Epithelial cell of esophagus (primary cell): ENCODE measurements at regions not wholly inside any gene's neighbourhood (a gene's known extent, or its start where the extent isn't known, plus 50 kb on each side); places are given as distances from the start of the nearest gene placed in this dataset.
"Not testable (repeated sequence)": the region's sequence is repeated elsewhere in the genome, so short reads cannot be mapped to it uniquely, and the experiment has no call there.

ENCODE experiments used
- DNase-seq: peaks from one replicate; pipeline ENCODE4 v3.0.0; 2010; ENCODE audit warnings: low read depth
- H3K4me3 ChIP-seq: 2 replicates; pipeline ENCODE4 v1.5.1; 2011; ENCODE audit warnings: mild to moderate bottlenecking, low read length, control low read depth
- CTCF ChIP-seq: IDR thresholded peaks from 2 replicates; pipeline ENCODE4 v1.5.1; 2011; ENCODE audit warnings: low read depth, mild to moderate bottlenecking, low read length, control low read depth, inconsistent platforms; ENCODE audit not compliant: insufficient read depth; ENCODE audit errors: missing control alignments

- TF ChIP-seq CTCF: no peak
- H3K4me3 ChIP-seq: no peak overlapping the region
- no peak for DNase-seq
Measured at GRCh38 chr4:36609661-36610060, 328.2 kb downstream of the DTHD1 start.

GRCh38 chr4:36610628-36611027 is 329.2 kb downstream of the DTHD1 start:
- DNase-seq: no peak
- no peak overlapping the region for H3K4me3 ChIP-seq
- no peak for TF ChIP-seq CTCF

- not testable (repeated sequence) for H3K4me3 ChIP-seq
- peak; percentile 67 for DNase-seq
Measured at GRCh38 chr4:36613142-36613541, 331.7 kb downstream of the DTHD1 start.

- DNase-seq: peak; percentile 43
- H3K4me3 ChIP-seq: no peak overlapping the region
- TF ChIP-seq CTCF: no peak
Measured at GRCh38 chr4:36614011-36614410, 332.6 kb downstream of the DTHD1 start.

- H3K4me3 ChIP-seq: no peak overlapping the region
- no peak for DNase-seq
- TF ChIP-seq CTCF: no peak
Measured at GRCh38 chr4:36618102-36618501, 336.7 kb downstream of the DTHD1 start.

- no peak overlapping the region for H3K4me3 ChIP-seq
- DNase-seq: no peak
- TF ChIP-seq CTCF: no peak
Measured at GRCh38 chr4:36624030-36624429, 342.6 kb downstream of the DTHD1 start.

GRCh38 chr4:36638273-36638811 is 356.9 kb downstream of the DTHD1 start:
- no peak for DNase-seq
- H3K4me3 ChIP-seq: no peak overlapping the region
- TF ChIP-seq CTCF: no peak
